ENCODE measurements at regions not wholly inside any gene's neighbourhood (a gene's known extent, or its start where the extent isn't known, plus 50 kb on each side); places are given as distances from the start of the nearest gene placed in this dataset.

- Histone ChIP-seq H3K9me3 (ENCODE audit: control insufficient read depth in 2 of 2, low read length in 2 of 2) (peaks cover 0 to 4% of the 10 kb centered on the region in 2 donors), H3K27ac (ENCODE audit: low read depth in 2 of 2, low read length in 2 of 2) (no peak overlapping the region), H3K4me1 (ENCODE audit: control insufficient read depth in 2 of 2, insufficient read depth in 2 of 2, low read length in 2 of 2) (no peaks in the 10 kb centered on the region)
Measured at GRCh38 chr10:83272666-83273434, 866.5 kb upstream of the GHITM start.

GRCh38 chr10:83274088-83274487 is 865.2 kb upstream of the GHITM start:
- no peak overlapping the region for H3K4me3 ChIP-seq (ENCODE audit: low read length in 2 of 2)
- H3K27ac ChIP-seq (ENCODE audit: low read depth in 2 of 2, low read length in 2 of 2), result no peak overlapping the region
- no peaks in the 10 kb centered on the region for H3K27me3 ChIP-seq (ENCODE audit: control insufficient read depth in 2 of 2, insufficient read depth in 2 of 2, low read length in 2 of 2)
- no peak overlapping the region for H3K9ac ChIP-seq (ENCODE audit: low read depth in 1 of 2, low read length in 2 of 2)
- no peaks in the 10 kb centered on the region for H3K4me1 ChIP-seq (ENCODE audit: control insufficient read depth in 2 of 2, insufficient read depth in 2 of 2, low read length in 2 of 2)
- no peaks in the 10 kb centered on the region for H3K36me3 ChIP-seq (ENCODE audit: control insufficient read depth in 2 of 2, insufficient read depth in 2 of 2, low read length in 2 of 2)
- peaks cover 0 to 4% of the 10 kb centered on the region in 2 donors for H3K9me3 ChIP-seq (ENCODE audit: control insufficient read depth in 2 of 2, low read length in 2 of 2)

More at GRCh38 chr10:83272666-83273434, 866.5 kb upstream of the GHITM start:
- Histone ChIP-seq H3K9ac (ENCODE audit: low read depth in 1 of 2, low read length in 2 of 2) (no peak overlapping the region), H3K36me3 (ENCODE audit: control insufficient read depth in 2 of 2, insufficient read depth in 2 of 2, low read length in 2 of 2) (no peaks in the 10 kb centered on the region), H3K27me3 (ENCODE audit: control insufficient read depth in 2 of 2, insufficient read depth in 2 of 2, low read length in 2 of 2) (no peaks in the 10 kb centered on the region), H3K4me3 (ENCODE audit: low read length in 2 of 2) (no peak overlapping the region)

GRCh38 chr10:83276971-83277370 is 862.3 kb upstream of the GHITM start:
- H3K36me3 ChIP-seq (ENCODE audit: control insufficient read depth in 2 of 2, insufficient read depth in 2 of 2, low read length in 2 of 2), result no peaks in the 10 kb centered on the region
- H3K27me3 ChIP-seq (ENCODE audit: control insufficient read depth in 2 of 2, insufficient read depth in 2 of 2, low read length in 2 of 2), result no peaks in the 10 kb centered on the region
- no peaks in the 10 kb centered on the region for H3K4me1 ChIP-seq (ENCODE audit: control insufficient read depth in 2 of 2, insufficient read depth in 2 of 2, low read length in 2 of 2)

GRCh38 chr10:83283151-83283550 is 856.2 kb upstream of the GHITM start:
- H3K27me3 ChIP-seq (ENCODE audit: control insufficient read depth in 2 of 2, insufficient read depth in 2 of 2, low read length in 2 of 2), result no peaks in the 10 kb centered on the region
- H3K27ac ChIP-seq (ENCODE audit: low read depth in 2 of 2, low read length in 2 of 2), result no peak overlapping the region
- H3K9ac ChIP-seq (ENCODE audit: low read depth in 1 of 2, low read length in 2 of 2), result no peak overlapping the region
- no peaks in the 10 kb centered on the region for H3K36me3 ChIP-seq (ENCODE audit: control insufficient read depth in 2 of 2, insufficient read depth in 2 of 2, low read length in 2 of 2)
- no peak overlapping the region for H3K4me3 ChIP-seq (ENCODE audit: low read length in 2 of 2)
- no peaks in the 10 kb centered on the region for H3K4me1 ChIP-seq (ENCODE audit: control insufficient read depth in 2 of 2, insufficient read depth in 2 of 2, low read length in 2 of 2)
- no peaks in the 10 kb centered on the region for H3K9me3 ChIP-seq (ENCODE audit: control insufficient read depth in 2 of 2, low read length in 2 of 2)

More at GRCh38 chr10:83276971-83277370, 862.3 kb upstream of the GHITM start:
- Histone ChIP-seq H3K27ac (ENCODE audit: low read depth in 2 of 2, low read length in 2 of 2) (no peak overlapping the region), H3K9me3 (ENCODE audit: control insufficient read depth in 2 of 2, low read length in 2 of 2) (no peaks in the 10 kb centered on the region), H3K9ac (ENCODE audit: low read depth in 1 of 2, low read length in 2 of 2) (no peak overlapping the region), H3K4me3 (ENCODE audit: low read length in 2 of 2) (no peak overlapping the region)

GRCh38 chr10:83287374-83287773 is 851.9 kb upstream of the GHITM start:
- no peak overlapping the region for H3K27ac ChIP-seq (ENCODE audit: low read depth in 2 of 2, low read length in 2 of 2)
- no peaks in the 10 kb centered on the region for H3K4me1 ChIP-seq (ENCODE audit: control insufficient read depth in 2 of 2, insufficient read depth in 2 of 2, low read length in 2 of 2)
- no peaks in the 10 kb centered on the region for H3K36me3 ChIP-seq (ENCODE audit: control insufficient read depth in 2 of 2, insufficient read depth in 2 of 2, low read length in 2 of 2)
- no peak overlapping the region for H3K9ac ChIP-seq (ENCODE audit: low read depth in 1 of 2, low read length in 2 of 2)
- no peaks in the 10 kb centered on the region for H3K27me3 ChIP-seq (ENCODE audit: control insufficient read depth in 2 of 2, insufficient read depth in 2 of 2, low read length in 2 of 2)
- no peaks in the 10 kb centered on the region for H3K9me3 ChIP-seq (ENCODE audit: control insufficient read depth in 2 of 2, low read length in 2 of 2)
- H3K4me3 ChIP-seq (ENCODE audit: low read length in 2 of 2), result no peak overlapping the region

GRCh38 chr10:83289373-83289772 is 849.9 kb upstream of the GHITM start:
- H3K27me3 ChIP-seq (ENCODE audit: control insufficient read depth in 2 of 2, insufficient read depth in 2 of 2, low read length in 2 of 2), result no peaks in the 10 kb centered on the region
- H3K9ac ChIP-seq (ENCODE audit: low read depth in 1 of 2, low read length in 2 of 2), result no peak overlapping the region
- H3K9me3 ChIP-seq (ENCODE audit: control insufficient read depth in 2 of 2, low read length in 2 of 2), result no peaks in the 10 kb centered on the region
- no peak overlapping the region for H3K4me3 ChIP-seq (ENCODE audit: low read length in 2 of 2)
- H3K36me3 ChIP-seq (ENCODE audit: control insufficient read depth in 2 of 2, insufficient read depth in 2 of 2, low read length in 2 of 2), result no peaks in the 10 kb centered on the region
- no peak overlapping the region for H3K27ac ChIP-seq (ENCODE audit: low read depth in 2 of 2, low read length in 2 of 2)
- no peaks in the 10 kb centered on the region for H3K4me1 ChIP-seq (ENCODE audit: control insufficient read depth in 2 of 2, insufficient read depth in 2 of 2, low read length in 2 of 2)

GRCh38 chr10:83289948-83290347 is 849.4 kb upstream of the GHITM start:
- H3K36me3 ChIP-seq (ENCODE audit: control insufficient read depth in 2 of 2, insufficient read depth in 2 of 2, low read length in 2 of 2), result no peaks in the 10 kb centered on the region
- no peak overlapping the region for H3K4me3 ChIP-seq (ENCODE audit: low read length in 2 of 2)
- H3K4me1 ChIP-seq (ENCODE audit: control insufficient read depth in 2 of 2, insufficient read depth in 2 of 2, low read length in 2 of 2), result no peaks in the 10 kb centered on the region
- no peaks in the 10 kb centered on the region for H3K27me3 ChIP-seq (ENCODE audit: control insufficient read depth in 2 of 2, insufficient read depth in 2 of 2, low read length in 2 of 2)
- H3K27ac ChIP-seq (ENCODE audit: low read depth in 2 of 2, low read length in 2 of 2), result no peak overlapping the region
- H3K9ac ChIP-seq (ENCODE audit: low read depth in 1 of 2, low read length in 2 of 2), result no peak overlapping the region
- H3K9me3 ChIP-seq (ENCODE audit: control insufficient read depth in 2 of 2, low read length in 2 of 2), result no peaks in the 10 kb centered on the region

GRCh38 chr10:83301732-83302131 is 837.6 kb upstream of the GHITM start:
- H3K9me3 ChIP-seq (ENCODE audit: control insufficient read depth in 2 of 2, low read length in 2 of 2), result no peaks in the 10 kb centered on the region
- no peaks in the 10 kb centered on the region for H3K4me1 ChIP-seq (ENCODE audit: control insufficient read depth in 2 of 2, insufficient read depth in 2 of 2, low read length in 2 of 2)
- H3K27ac ChIP-seq (ENCODE audit: low read depth in 2 of 2, low read length in 2 of 2), result no peak overlapping the region
- H3K36me3 ChIP-seq (ENCODE audit: control insufficient read depth in 2 of 2, insufficient read depth in 2 of 2, low read length in 2 of 2), result no peaks in the 10 kb centered on the region
- no peak overlapping the region for H3K4me3 ChIP-seq (ENCODE audit: low read length in 2 of 2)
- no peak overlapping the region for H3K9ac ChIP-seq (ENCODE audit: low read depth in 1 of 2, low read length in 2 of 2)
- H3K27me3 ChIP-seq (ENCODE audit: control insufficient read depth in 2 of 2, insufficient read depth in 2 of 2, low read length in 2 of 2), result no peaks in the 10 kb centered on the region

- H3K36me3 ChIP-seq (ENCODE audit: control insufficient read depth in 2 of 2, insufficient read depth in 2 of 2, low read length in 2 of 2), result no peaks in the 10 kb centered on the region
- no peaks in the 10 kb centered on the region for H3K9me3 ChIP-seq (ENCODE audit: control insufficient read depth in 2 of 2, low read length in 2 of 2)
- H3K27me3 ChIP-seq (ENCODE audit: control insufficient read depth in 2 of 2, insufficient read depth in 2 of 2, low read length in 2 of 2), result no peaks in the 10 kb centered on the region
- H3K9ac ChIP-seq (ENCODE audit: low read depth in 1 of 2, low read length in 2 of 2), result no peak overlapping the region
- no peak overlapping the region for H3K27ac ChIP-seq (ENCODE audit: low read depth in 2 of 2, low read length in 2 of 2)
- no peak overlapping the region for H3K4me3 ChIP-seq (ENCODE audit: low read length in 2 of 2)
- no peaks in the 10 kb centered on the region for H3K4me1 ChIP-seq (ENCODE audit: control insufficient read depth in 2 of 2, insufficient read depth in 2 of 2, low read length in 2 of 2)
Measured at GRCh38 chr10:83302623-83303022, 836.7 kb upstream of the GHITM start.

GRCh38 chr10:83310688-83311087 is 828.6 kb upstream of the GHITM start:
- no peak overlapping the region for H3K9ac ChIP-seq (ENCODE audit: low read depth in 1 of 2, low read length in 2 of 2)

More at GRCh38 chr10:83310688-83311087, 828.6 kb upstream of the GHITM start:
- peaks cover 0 to 3% of the 10 kb centered on the region in 2 donors for H3K9me3 ChIP-seq (ENCODE audit: control insufficient read depth in 2 of 2, low read length in 2 of 2)
- no peaks in the 10 kb centered on the region for H3K36me3 ChIP-seq (ENCODE audit: control insufficient read depth in 2 of 2, insufficient read depth in 2 of 2, low read length in 2 of 2)
- no peak overlapping the region for H3K4me3 ChIP-seq (ENCODE audit: low read length in 2 of 2)
- no peak overlapping the region for H3K27ac ChIP-seq (ENCODE audit: low read depth in 2 of 2, low read length in 2 of 2)
- no peaks in the 10 kb centered on the region for H3K27me3 ChIP-seq (ENCODE audit: control insufficient read depth in 2 of 2, insufficient read depth in 2 of 2, low read length in 2 of 2)
- H3K4me1 ChIP-seq (ENCODE audit: control insufficient read depth in 2 of 2, insufficient read depth in 2 of 2, low read length in 2 of 2), result no peaks in the 10 kb centered on the region

Measured in mucosa of rectum (tissue), 2 donors.